ENCODE measurements at regions not wholly inside any gene's neighbourhood (a gene's known extent, or its start where the extent isn't known, plus 50 kb on each side); places are given as distances from the start of the nearest gene placed in this dataset.
A peak's percentile ranks its signal among the peaks of the same experiment; 100 is the strongest.

DNA sequence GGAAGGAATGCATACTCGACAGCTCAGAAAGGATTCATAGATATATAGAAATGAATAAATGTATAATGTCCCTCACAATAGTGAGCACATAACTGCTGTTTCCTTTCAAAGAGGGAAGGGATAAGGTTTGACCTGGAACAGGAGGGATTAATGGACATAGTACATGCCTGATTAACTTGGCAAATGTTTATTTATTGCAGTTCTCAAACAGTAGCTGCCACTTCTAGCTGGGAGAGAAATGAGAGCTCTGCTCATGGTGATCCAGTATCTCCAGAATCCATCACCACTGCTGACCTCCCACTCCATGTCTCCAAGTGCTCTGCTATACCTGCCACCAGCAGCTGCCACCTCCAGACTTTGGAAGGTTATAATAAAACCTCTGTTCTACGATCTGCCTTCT is 108.1 kb downstream of the LRIG3 start:
- POLR2A ChIA-PET, result no interaction called here
- intact Hi-C loops (cut with micrococcal nuclease), result no loop called here
- Mint-ChIP-seq H3K9me3 (ENCODE audit: unreplicated experiment) (no peaks in the 10 kb centered on the region), H3K27ac (ENCODE audit: low read depth, unreplicated experiment) (no peak overlapping the region), H3K4me3 (ENCODE audit: unreplicated experiment) (no peak overlapping the region), H3K36me3 (ENCODE audit: insufficient read depth, unreplicated experiment) (peaks cover 6% of the 10 kb centered on the region), H3K4me1 (ENCODE audit: insufficient read depth, unreplicated experiment) (no peaks in the 10 kb centered on the region), H3K27me3 (ENCODE audit: insufficient read depth, unreplicated experiment) (no peaks in the 10 kb centered on the region)
- CTCF ChIA-PET, result interaction anchor here (0.6 to 0.9 kb wide), 2 partner anchors 40 to 462 kb away, joined by 3 to 4 read pairs; no protein-coding TSS in a partner anchor
- TF ChIP-seq CTCF (IDR thresholded peaks at IDR 0.05; ENCODE audit: unreplicated experiment), result no peak
- DNase-seq (ENCODE audit: unreplicated experiment), result no peak
- no TSS peak for BruUV-seq (replicated peaks)

DNA sequence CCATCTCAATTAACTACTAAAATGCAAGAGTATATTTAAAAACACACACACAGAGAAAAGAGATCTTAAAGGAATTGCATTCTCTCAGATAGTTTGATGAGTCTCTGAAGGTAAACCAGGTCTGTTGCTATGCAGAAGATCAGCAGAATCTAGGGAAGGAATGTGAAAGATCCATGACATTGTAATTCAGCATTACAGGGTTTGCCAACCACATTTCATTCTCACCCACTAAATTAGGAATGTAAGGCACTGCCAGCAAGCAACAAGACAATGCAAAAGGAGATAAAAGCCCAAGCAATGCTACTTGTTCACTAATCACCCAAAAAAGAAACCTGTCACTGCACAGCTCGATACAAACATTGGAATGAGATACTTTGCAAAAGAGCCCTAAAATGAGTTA is 106.3 kb downstream of the LRIG3 start:
- Mint-ChIP-seq H3K4me3 (ENCODE audit: unreplicated experiment) (no peak overlapping the region), H3K27ac (ENCODE audit: low read depth, unreplicated experiment) (no peak overlapping the region), H3K4me1 (ENCODE audit: insufficient read depth, unreplicated experiment) (no peaks in the 10 kb centered on the region), H3K27me3 (ENCODE audit: insufficient read depth, unreplicated experiment) (no peaks in the 10 kb centered on the region), H3K36me3 (ENCODE audit: insufficient read depth, unreplicated experiment) (peaks cover 6% of the 10 kb centered on the region), H3K9me3 (ENCODE audit: unreplicated experiment) (no peaks in the 10 kb centered on the region)
- no peak for TF ChIP-seq CTCF (IDR thresholded peaks at IDR 0.05; ENCODE audit: unreplicated experiment)
- POLR2A ChIA-PET, result interaction anchor here (0.6 kb wide), 1 partner anchor 114 kb away, joined by 3 read pairs; no protein-coding TSS in a partner anchor
- intact Hi-C loops (cut with micrococcal nuclease), result no loop called here
- BruUV-seq (replicated peaks), result no TSS peak
- CTCF ChIA-PET, result no interaction called here
- DNase-seq (ENCODE audit: unreplicated experiment), result no peak

DNA sequence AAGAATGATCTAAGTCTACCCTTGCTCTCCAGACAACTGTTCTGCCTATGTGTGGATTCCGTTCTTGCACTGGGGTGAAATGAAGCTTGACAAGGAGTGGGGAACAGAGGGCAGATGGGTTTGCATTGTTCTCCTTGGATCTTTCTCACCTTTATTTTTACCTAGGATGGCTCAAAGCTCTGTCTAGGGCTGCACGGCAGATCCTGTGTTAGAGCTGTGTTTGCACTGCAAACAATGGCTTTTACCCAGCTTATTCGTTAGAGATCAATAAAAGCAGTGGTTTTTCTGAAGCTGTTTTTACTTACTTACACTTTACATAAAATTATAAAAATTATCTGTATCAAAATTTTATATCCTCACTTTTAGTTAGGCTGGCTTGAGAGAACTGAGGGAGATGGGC is 105.1 kb downstream of the LRIG3 start:
- H3K9me3 Mint-ChIP-seq (ENCODE audit: unreplicated experiment), result no peaks in the 10 kb centered on the region
- no peak overlapping the region for H3K27ac Mint-ChIP-seq (ENCODE audit: low read depth, unreplicated experiment)
- ChIA-PET POLR2A (no interaction called here), CTCF (interaction anchor here (0.6 to 0.9 kb wide), 2 partner anchors 19 to 240 kb away, joined by 3 to 5 read pairs; no protein-coding TSS in a partner anchor)
- no peaks in the 10 kb centered on the region for H3K4me1 Mint-ChIP-seq (ENCODE audit: insufficient read depth, unreplicated experiment)
- no peaks in the 10 kb centered on the region for H3K27me3 Mint-ChIP-seq (ENCODE audit: insufficient read depth, unreplicated experiment)
- intact Hi-C loops (cut with micrococcal nuclease), result no loop called here
- peaks cover 6% of the 10 kb centered on the region for H3K36me3 Mint-ChIP-seq (ENCODE audit: insufficient read depth, unreplicated experiment)
- BruUV-seq (replicated peaks), result no TSS peak
- H3K4me3 Mint-ChIP-seq (ENCODE audit: unreplicated experiment), result no peak overlapping the region
- no peak for TF ChIP-seq CTCF (IDR thresholded peaks at IDR 0.05; ENCODE audit: unreplicated experiment)
- DNase-seq (ENCODE audit: unreplicated experiment), result no peak

DNA sequence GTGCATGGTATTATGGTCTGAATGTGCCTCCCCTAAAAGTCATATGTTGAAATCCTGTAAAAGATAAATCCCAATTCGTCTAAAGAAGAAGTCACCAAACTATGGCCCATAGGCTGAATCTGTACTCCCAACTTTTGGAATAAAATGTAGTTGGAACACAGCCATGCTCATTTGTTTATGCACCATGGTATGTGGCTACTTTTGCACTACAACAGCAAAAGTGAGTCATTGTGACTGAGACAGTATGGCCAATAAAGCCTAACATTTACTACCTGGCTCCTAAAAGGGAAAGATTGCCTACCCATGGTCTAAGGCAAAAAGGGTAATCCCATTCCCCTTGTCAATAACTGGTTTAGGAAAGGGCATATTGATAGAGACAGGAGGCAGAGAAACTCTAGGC is 101.8 kb downstream of the LRIG3 start:
- BruUV-seq (replicated peaks), result no TSS peak
- H3K9me3 Mint-ChIP-seq (ENCODE audit: unreplicated experiment), result peaks cover 5% of the 10 kb centered on the region
- no peak for TF ChIP-seq CTCF (IDR thresholded peaks at IDR 0.05; ENCODE audit: unreplicated experiment)
- POLR2A ChIA-PET, result interaction anchor here (0.6 kb wide), 1 partner anchor 346 kb away, joined by 4 read pairs; no protein-coding TSS in a partner anchor
- H3K4me3 Mint-ChIP-seq (ENCODE audit: unreplicated experiment), result no peak overlapping the region
- H3K27ac Mint-ChIP-seq (ENCODE audit: low read depth, unreplicated experiment), result no peak overlapping the region
- H3K4me1 Mint-ChIP-seq (ENCODE audit: insufficient read depth, unreplicated experiment), result no peaks in the 10 kb centered on the region
- intact Hi-C loops (cut with micrococcal nuclease), result no loop called here
- peak; percentile 33 for DNase-seq (ENCODE audit: unreplicated experiment)
- CTCF ChIA-PET, result interaction anchor here (0.6 kb wide), 1 partner anchor 1654 kb away, joined by 3 read pairs; no protein-coding TSS in a partner anchor
- H3K27me3 Mint-ChIP-seq (ENCODE audit: insufficient read depth, unreplicated experiment), result no peaks in the 10 kb centered on the region
- H3K36me3 Mint-ChIP-seq (ENCODE audit: insufficient read depth, unreplicated experiment), result peaks cover 6% of the 10 kb centered on the region

All from MCF 10A (cell line).